HepG2 (cell line): ENCODE measurements at regions not wholly inside any gene's neighbourhood (a gene's known extent, or its start where the extent isn't known, plus 50 kb on each side); places are given as distances from the start of the nearest gene placed in this dataset.

Experiments
- ATAC-seq: fragments of 200-7000 bp; cut with Tn5 transposase; 3 replicates; pipeline ENCODE4 v1.9.1; 2020; ENCODE audit warnings: mild to moderate bottlenecking, moderate library complexity
- BruUV-seq: library from RNA; stranded (reverse); fragments of 400-500 nt; replicated peaks from 2 replicates; lab custom pipeline; 2021; lab: Mats Ljungman, UMichigan
- CTCF ChIA-PET: fragments of 300-600 bp; formaldehyde crosslinking; extraction: SDS; loops from one replicate; lab custom pipeline; 2021; ENCODE audit warnings: low total read pairs, inconsistent platforms, low intra/inter-chr PET ratio; lab: Yijun Ruan, JAX
- POLR2A ChIA-PET: fragments of 350-600 bp; sonication (Branson Sonifier 250); formaldehyde crosslinking; loops from one replicate; lab custom pipeline; 2020; ENCODE audit warnings: antibody characterized with exemption, inconsistent platforms; lab: Yijun Ruan, JAX
- DNase-seq: peaks from one replicate; pipeline ENCODE4 v3.0.0-alpha.2; 2015; ENCODE audit warnings: low spot score
- FAIRE-seq: peaks from 3 replicates; lab custom pipeline; 2011; peaks lifted over from hg19 to GRCh38; lab: Jason Lieb, UNC
- H2AFZ ChIP-seq: one replicate; pipeline ENCODE4 v1.6.1; 2011; ENCODE audit warnings: low read length, inconsistent platforms
- H3K27ac ChIP-seq: fragments of 300-600 bp; 3 replicates; pipeline ENCODE4 v1.8.0; 2011; ENCODE audit warnings: mixed run types, mild to moderate bottlenecking, mixed read lengths, low read length, inconsistent platforms; ENCODE audit not compliant: insufficient read depth; ENCODE audit errors: extremely low read length
- H3K27me3 ChIP-seq, 2 experiments: fragments of 200-600 bp in 1 of 2; 2 replicates in 1 of 2; 3 replicates in 1 of 2; pipeline versions ENCODE4 v1.6.0 to v1.8.0; 2011; ENCODE audit warnings: low read length in 2 of 2, mild to moderate bottlenecking in 2 of 2, moderate library complexity in 2 of 2, inconsistent platforms in 1 of 2; ENCODE audit not compliant: insufficient read depth in 2 of 2, control insufficient read depth in 1 of 2
- H3K36me3 ChIP-seq, 2 experiments: fragments of 200-600 bp in 1 of 2; replicated peaks in 1 of 2; 2 replicates in 1 of 2; 3 replicates in 1 of 2; pipeline versions ENCODE4 v1.5.1 to v1.8.0; 2011; ENCODE audit warnings: low read length in 2 of 2, inconsistent platforms in 1 of 2; ENCODE audit not compliant: insufficient read depth in 2 of 2, control insufficient read depth in 1 of 2
- H3K4me1 ChIP-seq: 2 replicates; pipeline ENCODE4 v1.5.1; 2012; ENCODE audit warnings: low read length, inconsistent platforms; ENCODE audit not compliant: insufficient read depth
- H3K4me2 ChIP-seq: 2 replicates; pipeline ENCODE4 v1.6.0; 2011; ENCODE audit warnings: low read depth, low read length, inconsistent platforms
- H3K4me3 ChIP-seq, 3 experiments: fragments of 200-600 bp in 1 of 3; sonication (generic), shearing (Covaris generic) in 1 of 3; replicated peaks in 1 of 3; 2 replicates each; pipeline ENCODE4 v1.5.1; 2011 to 2016; ENCODE audit warnings: low read length in 3 of 3, inconsistent platforms in 2 of 3, low read depth in 2 of 3, mild to moderate bottlenecking in 2 of 3, control low read depth in 1 of 3, mixed read lengths in 1 of 3; ENCODE audit not compliant: insufficient read depth in 1 of 3
- H3K79me2 ChIP-seq: one replicate; pipeline ENCODE4 v1.6.1; 2011; ENCODE audit warnings: low read length, inconsistent platforms; ENCODE audit not compliant: insufficient read depth
- H3K9ac ChIP-seq: 2 replicates; pipeline ENCODE4 v1.6.0; 2011; ENCODE audit warnings: mild to moderate bottlenecking, low read depth, low read length, inconsistent platforms; ENCODE audit not compliant: insufficient read depth
- H3K9me3 ChIP-seq: 2 replicates; pipeline ENCODE4 v1.5.1; 2012; ENCODE audit warnings: mild to moderate bottlenecking, low read length
- H4K20me1 ChIP-seq: 2 replicates; pipeline ENCODE4 v1.6.0; 2011; ENCODE audit warnings: inconsistent platforms, mild to moderate bottlenecking, low read length, moderate library complexity; ENCODE audit not compliant: insufficient read depth
- ETV6 ChIP-seq: sonication (generic); formaldehyde crosslinking; conservative IDR thresholded peaks from 2 replicates; pipeline ENCODE4 v1.4.0; 2020; ENCODE audit warnings: missing genetic modification reagents
- GABPB1 ChIP-seq: IDR thresholded peaks from 2 replicates; pipeline ENCODE4 v1.6.1; 2016; ENCODE audit warnings: mild to moderate bottlenecking, missing genetic modification reagents, moderate library complexity, missing compliant biosample characterization
- PAF1 ChIP-seq: IDR thresholded peaks from 2 replicates; pipeline ENCODE4 v1.6.1; 2016; ENCODE audit warnings: missing genetic modification reagents, missing compliant biosample characterization
- POLR2AphosphoS2 ChIP-seq: IDR thresholded peaks from 2 replicates; pipeline ENCODE4 v1.6.1; 2011; ENCODE audit warnings: low read depth, low read length, improper control_type of control experiment
- PTBP1 ChIP-seq: fragments of 200-400 bp; formaldehyde crosslinking; IDR thresholded peaks from 2 replicates; pipeline ENCODE4 v1.6.1; 2018; ENCODE audit warnings: low read length, low read depth; ENCODE audit not compliant: poor library complexity, severe bottlenecking
- SPEN ChIP-seq: sonication (generic); formaldehyde crosslinking; IDR thresholded peaks from 2 replicates; pipeline ENCODE4 v1.5.1; 2020; ENCODE audit warnings: low read depth, mild to moderate bottlenecking, missing genetic modification reagents
- U2AF1 ChIP-seq: fragments of 200-400 bp; formaldehyde crosslinking; optimal IDR thresholded peaks from 2 replicates; pipeline ENCODE3; 2017; ENCODE audit warnings: mild to moderate bottlenecking, low read depth, low read length
- ZNF367 ChIP-seq: sonication (generic); formaldehyde crosslinking; IDR thresholded peaks from 2 replicates; pipeline ENCODE4 v1.4.0; 2020; ENCODE audit warnings: missing genetic modification reagents, borderline replicate concordance
- WGBS: methylation state at CpG from one replicate; pipeline ENCODE4 v1.1.6; 2017; ENCODE audit warnings: low lambda C conversion rate; 5-methylcytosine and 5-hydroxymethylcytosine counted together
- in situ Hi-C: cut with HindIII; loops from 2 replicates; pipeline ENCODE4 v1.10.0; 2017; ENCODE audit warnings: low pct_unique_long_range_greater_than_20kb; ENCODE audit not compliant: extremely low pct_ligation_motif_present
- intact Hi-C: fragments of 100-400 bp; cut with micrococcal nuclease; formaldehyde crosslinking; loops from one replicate; pipeline ENCODE4 v1.10.0; 2022; ENCODE audit not compliant: unreplicated experiment
- TF ChIP-seq, protein P1 (sequence below): sonication (generic); formaldehyde crosslinking; IDR thresholded peaks from 2 replicates; pipeline ENCODE4 v1.5.0; 2020; ENCODE audit warnings: missing genetic modification reagents
- TF ChIP-seq, protein P2 (sequence below), 2 experiments: IDR thresholded peaks; 2 replicates each; pipeline ENCODE4 v1.6.1; 2011 to 2012; ENCODE audit warnings: low read length in 2 of 2, borderline replicate concordance in 1 of 2, low read depth in 1 of 2, mild to moderate bottlenecking in 1 of 2, moderate library complexity in 1 of 2

DNA sequence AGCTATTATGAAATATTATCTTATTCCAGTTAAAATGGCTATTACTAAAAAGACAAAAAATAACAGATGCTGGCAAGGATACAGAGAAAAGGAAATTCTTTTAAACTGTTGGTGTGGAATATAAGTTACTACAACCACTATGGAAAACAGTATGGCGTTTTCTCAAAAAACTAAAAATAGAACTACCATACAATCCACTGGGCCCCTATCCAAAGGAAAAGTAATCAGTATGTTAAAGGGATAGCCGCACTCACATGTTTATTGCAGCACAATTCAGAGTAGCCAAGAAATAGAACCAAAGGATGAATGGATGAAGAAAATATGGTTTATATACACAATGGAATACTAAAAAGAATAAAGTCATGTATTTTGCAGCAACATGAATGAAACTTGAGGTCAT, 303.8 kb upstream of the ECI2 start:
- CTCF ChIA-PET: no interaction called here
- Histone ChIP-seq H4K20me1 (no peaks in the 10 kb centered on the region), H3K4me3 (no peak overlapping the region), H2AFZ (no peak overlapping the region), H3K4me1 (no peaks in the 10 kb centered on the region), H3K79me2 (no peaks in the 10 kb centered on the region), H3K9me3 (no peaks in the 10 kb centered on the region), H3K27ac (no peak overlapping the region), H3K9ac (no peak overlapping the region), H3K27me3 (no peaks in the 10 kb centered on the region), H3K36me3 (no peaks in the 10 kb centered on the region), H3K4me2 (no peak overlapping the region)
- DNase-seq: no peak
- POLR2A ChIA-PET: no interaction called here
- intact Hi-C loops: no loop called here
- ATAC-seq: no peak
- TF ChIP-seq, protein P1, sequence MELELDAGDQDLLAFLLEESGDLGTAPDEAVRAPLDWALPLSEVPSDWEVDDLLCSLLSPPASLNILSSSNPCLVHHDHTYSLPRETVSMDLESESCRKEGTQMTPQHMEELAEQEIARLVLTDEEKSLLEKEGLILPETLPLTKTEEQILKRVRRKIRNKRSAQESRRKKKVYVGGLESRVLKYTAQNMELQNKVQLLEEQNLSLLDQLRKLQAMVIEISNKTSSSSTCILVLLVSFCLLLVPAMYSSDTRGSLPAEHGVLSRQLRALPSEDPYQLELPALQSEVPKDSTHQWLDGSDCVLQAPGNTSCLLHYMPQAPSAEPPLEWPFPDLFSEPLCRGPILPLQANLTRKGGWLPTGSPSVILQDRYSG: no peak
- TF ChIP-seq POLR2AphosphoS2 (no peak), U2AF1 (no peak), SPEN (no peak), GABPB1 (CRISPR knock-in tag) (no peak), ZNF367 (CRISPR knock-in tag) (no peak), PTBP1 (no peak), PAF1 (CRISPR knock-in tag) (no peak), ETV6 (no peak)
- TF ChIP-seq, protein P2, sequence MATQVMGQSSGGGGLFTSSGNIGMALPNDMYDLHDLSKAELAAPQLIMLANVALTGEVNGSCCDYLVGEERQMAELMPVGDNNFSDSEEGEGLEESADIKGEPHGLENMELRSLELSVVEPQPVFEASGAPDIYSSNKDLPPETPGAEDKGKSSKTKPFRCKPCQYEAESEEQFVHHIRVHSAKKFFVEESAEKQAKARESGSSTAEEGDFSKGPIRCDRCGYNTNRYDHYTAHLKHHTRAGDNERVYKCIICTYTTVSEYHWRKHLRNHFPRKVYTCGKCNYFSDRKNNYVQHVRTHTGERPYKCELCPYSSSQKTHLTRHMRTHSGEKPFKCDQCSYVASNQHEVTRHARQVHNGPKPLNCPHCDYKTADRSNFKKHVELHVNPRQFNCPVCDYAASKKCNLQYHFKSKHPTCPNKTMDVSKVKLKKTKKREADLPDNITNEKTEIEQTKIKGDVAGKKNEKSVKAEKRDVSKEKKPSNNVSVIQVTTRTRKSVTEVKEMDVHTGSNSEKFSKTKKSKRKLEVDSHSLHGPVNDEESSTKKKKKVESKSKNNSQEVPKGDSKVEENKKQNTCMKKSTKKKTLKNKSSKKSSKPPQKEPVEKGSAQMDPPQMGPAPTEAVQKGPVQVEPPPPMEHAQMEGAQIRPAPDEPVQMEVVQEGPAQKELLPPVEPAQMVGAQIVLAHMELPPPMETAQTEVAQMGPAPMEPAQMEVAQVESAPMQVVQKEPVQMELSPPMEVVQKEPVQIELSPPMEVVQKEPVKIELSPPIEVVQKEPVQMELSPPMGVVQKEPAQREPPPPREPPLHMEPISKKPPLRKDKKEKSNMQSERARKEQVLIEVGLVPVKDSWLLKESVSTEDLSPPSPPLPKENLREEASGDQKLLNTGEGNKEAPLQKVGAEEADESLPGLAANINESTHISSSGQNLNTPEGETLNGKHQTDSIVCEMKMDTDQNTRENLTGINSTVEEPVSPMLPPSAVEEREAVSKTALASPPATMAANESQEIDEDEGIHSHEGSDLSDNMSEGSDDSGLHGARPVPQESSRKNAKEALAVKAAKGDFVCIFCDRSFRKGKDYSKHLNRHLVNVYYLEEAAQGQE (IDR thresholded peaks at IDR 0.05; ENCODE audit: borderline replicate concordance in 1 of 2, low read depth in 1 of 2, low read length in 2 of 2): no peak
- FAIRE-seq: no peak
- BruUV-seq: no TSS peak
- in situ Hi-C loops: no loop called here
- WGBS: 10% methylated on average over 2 of the region's 2 CpGs
